Loucy (cell line): ENCODE measurements at regions not wholly inside any gene's neighbourhood (a gene's known extent, or its start where the extent isn't known, plus 50 kb on each side); places are given as distances from the start of the nearest gene placed in this dataset.

Experiments
- H2AFZ ChIP-seq: fragments of 200-600 bp; sonication (generic); 2 replicates; pipeline ENCODE4 v1.6.0; 2016; ENCODE audit warnings: antibody characterized with exemption, mild to moderate bottlenecking, low read length, moderate library complexity
- H3F3A ChIP-seq: fragments of 200-600 bp; 2 replicates; pipeline ENCODE4 v1.6.0; 2016; ENCODE audit warnings: antibody characterized with exemption, low read depth, mild to moderate bottlenecking
- H3K27me3 ChIP-seq: fragments of 200-600 bp; sonication (generic); 2 replicates; pipeline ENCODE4 v1.6.1; 2014; ENCODE audit warnings: low read length, mild to moderate bottlenecking; ENCODE audit not compliant: insufficient read depth, poor library complexity, severe bottlenecking
- H3K36me3 ChIP-seq: fragments of 200-600 bp; sonication (generic); 2 replicates; pipeline ENCODE4 v1.6.1; 2016; ENCODE audit warnings: low read length; ENCODE audit not compliant: insufficient read depth
- H3K4me1 ChIP-seq: fragments of 200-600 bp; sonication (generic); 2 replicates; pipeline ENCODE4 v1.5.1; 2014; ENCODE audit warnings: low read length, mild to moderate bottlenecking; ENCODE audit not compliant: insufficient read depth, poor library complexity, severe bottlenecking
- H3K4me2 ChIP-seq: fragments of 200-600 bp; sonication (generic); 2 replicates; pipeline ENCODE4 v1.6.0; 2014; ENCODE audit warnings: antibody characterized with exemption, low read length, low read depth, mild to moderate bottlenecking; ENCODE audit not compliant: poor library complexity, severe bottlenecking
- H3K4me3 ChIP-seq: fragments of 200-600 bp; sonication (generic); 2 replicates; pipeline ENCODE4 v1.5.1; 2014; ENCODE audit warnings: low read length, mild to moderate bottlenecking, mixed read lengths; ENCODE audit not compliant: poor library complexity, severe bottlenecking
- H3K79me2 ChIP-seq: fragments of 200-600 bp; sonication (generic); 2 replicates; pipeline ENCODE4 v1.6.1; 2014; ENCODE audit warnings: low read length; ENCODE audit not compliant: insufficient read depth
- H3K9ac ChIP-seq: fragments of 200-600 bp; sonication (generic); 2 replicates; pipeline ENCODE4 v1.6.0; 2014; ENCODE audit warnings: mild to moderate bottlenecking, low read depth, low read length, moderate library complexity; ENCODE audit not compliant: poor library complexity, severe bottlenecking
- H3K9me2 ChIP-seq: fragments of 200-600 bp; sonication (generic); replicated peaks from 2 replicates; pipeline ENCODE4 v1.6.1; 2016; ENCODE audit warnings: low read depth, low read length, mixed read lengths
- H3K9me3 ChIP-seq: fragments of 200-600 bp; sonication (generic); 2 replicates; pipeline ENCODE4 v1.6.1; 2014; ENCODE audit warnings: mild to moderate bottlenecking, antibody characterized with exemption, low read length, low read depth; ENCODE audit not compliant: insufficient read depth
- H4K20me1 ChIP-seq: fragments of 200-600 bp; sonication (generic); 2 replicates; pipeline ENCODE4 v1.6.0; 2014; ENCODE audit warnings: antibody characterized with exemption, low read length, mild to moderate bottlenecking; ENCODE audit not compliant: insufficient read depth, poor library complexity, severe bottlenecking
- CTCF ChIP-seq: fragments of 200-600 bp; sonication (generic); conservative IDR thresholded peaks from 2 replicates; pipeline ENCODE4 v1.5.1; 2014; ENCODE audit warnings: mild to moderate bottlenecking, antibody characterized with exemption, low read length
- EZH2phosphoT487 ChIP-seq: fragments of 200-600 bp; IDR thresholded peaks from 2 replicates; pipeline ENCODE4 v1.6.1; 2018; ENCODE audit warnings: antibody characterized with exemption, mild to moderate bottlenecking, moderate library complexity, borderline replicate concordance

- no peaks in the 10 kb centered on the region for H3K9me3 ChIP-seq
- H3K36me3 ChIP-seq = no peaks in the 10 kb centered on the region
- H3K27me3 ChIP-seq = no peaks in the 10 kb centered on the region
- no peaks in the 10 kb centered on the region for H3K4me1 ChIP-seq
- H3F3A ChIP-seq = no peaks in the 10 kb centered on the region
- H3K4me3 ChIP-seq = no peak overlapping the region
- H3K79me2 ChIP-seq = no peaks in the 10 kb centered on the region
- no peak overlapping the region for H3K9ac ChIP-seq
- TF ChIP-seq CTCF (no peak), EZH2phosphoT487 (no peak)
- H3K4me2 ChIP-seq = no peak overlapping the region
- no peaks in the 10 kb centered on the region for H3K9me2 ChIP-seq
- no peaks in the 10 kb centered on the region for H4K20me1 ChIP-seq
- H2AFZ ChIP-seq = no peak overlapping the region
These were observed 105.5 kb downstream of the EBNA1BP2 start for GRCh38 chr1:43066578-43066977.

GRCh38 chr1:43065616-43066399 is 106.3 kb downstream of the EBNA1BP2 start:
- H3K9ac ChIP-seq = no peak overlapping the region
- TF ChIP-seq EZH2phosphoT487 (no peak), CTCF (no peak)

DNA sequence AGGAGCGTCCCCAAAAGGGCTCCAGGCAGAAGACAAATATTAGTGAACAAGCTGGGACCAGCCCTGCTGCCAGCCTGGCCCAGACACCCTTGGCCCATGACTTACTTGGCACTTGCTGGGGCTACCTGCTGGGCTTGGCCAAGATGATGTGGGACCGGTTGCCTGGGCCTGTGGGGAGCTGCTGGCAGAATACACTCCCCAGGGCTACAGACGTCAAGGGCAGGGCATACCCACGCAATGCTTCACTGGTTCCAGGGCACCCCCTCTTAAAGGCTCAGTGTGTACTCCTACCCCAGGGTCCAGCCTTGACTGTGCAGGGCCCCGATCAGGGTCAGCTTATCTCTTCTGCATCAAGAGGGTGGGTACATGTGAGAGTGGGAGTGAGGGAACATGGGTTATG is 106.5 kb upstream of the SLC2A1 start:
- no peaks in the 10 kb centered on the region for H4K20me1 ChIP-seq
- no peak overlapping the region for H2AFZ ChIP-seq
- H3K27me3 ChIP-seq = no peaks in the 10 kb centered on the region
- no peaks in the 10 kb centered on the region for H3K79me2 ChIP-seq
- H3K4me1 ChIP-seq = no peaks in the 10 kb centered on the region
- TF ChIP-seq CTCF (no peak), EZH2phosphoT487 (no peak)
- no peaks in the 10 kb centered on the region for H3K36me3 ChIP-seq
- H3F3A ChIP-seq = no peaks in the 10 kb centered on the region
- H3K9me3 ChIP-seq = no peaks in the 10 kb centered on the region
- no peak overlapping the region for H3K4me3 ChIP-seq
- H3K9ac ChIP-seq = no peak overlapping the region
- H3K4me2 ChIP-seq = no peak overlapping the region
- H3K9me2 ChIP-seq = no peaks in the 10 kb centered on the region

More at GRCh38 chr1:43065616-43066399, 106.3 kb downstream of the EBNA1BP2 start:
- H3K79me2 ChIP-seq = no peaks in the 10 kb centered on the region
- no peak overlapping the region for H3K4me2 ChIP-seq
- H3K27me3 ChIP-seq = no peaks in the 10 kb centered on the region
- H3K9me3 ChIP-seq = no peaks in the 10 kb centered on the region
- no peaks in the 10 kb centered on the region for H4K20me1 ChIP-seq
- H3K4me3 ChIP-seq = no peak overlapping the region
- no peaks in the 10 kb centered on the region for H3K36me3 ChIP-seq
- no peaks in the 10 kb centered on the region for H3F3A ChIP-seq
- H3K9me2 ChIP-seq = no peaks in the 10 kb centered on the region
- no peak overlapping the region for H2AFZ ChIP-seq
- no peaks in the 10 kb centered on the region for H3K4me1 ChIP-seq
